Keratinocyte (primary cell): ENCODE measurements at regions not wholly inside any gene's neighbourhood (a gene's known extent, or its start where the extent isn't known, plus 50 kb on each side); places are given as distances from the start of the nearest gene placed in this dataset.

Experiments
- DNase-seq: peaks from one replicate; pipeline ENCODE4 v3.0.0-alpha.2; 2011; ENCODE audit warnings: low read depth, missing footprints, low spot score
- FAIRE-seq: peaks from 2 replicates; lab custom pipeline; 2011; peaks lifted over from hg19 to GRCh38; lab: Jason Lieb, UNC
- H2AFZ ChIP-seq: 2 replicates; pipeline ENCODE4 v1.6.0; 2012; ENCODE audit warnings: low read length, control low read depth, inconsistent platforms; ENCODE audit not compliant: control insufficient read depth
- H3K27ac ChIP-seq: 2 replicates; pipeline ENCODE4 v1.5.1; 2011; ENCODE audit warnings: low read length; ENCODE audit not compliant: control insufficient read depth, insufficient read depth
- H3K27me3 ChIP-seq: 3 replicates; pipeline ENCODE4 v1.6.0; 2011; ENCODE audit warnings: low read length; ENCODE audit not compliant: control insufficient read depth, insufficient read depth; ENCODE audit errors: extremely low read depth
- H3K36me3 ChIP-seq, 2 experiments: 2 replicates in 1 of 2; 3 replicates in 1 of 2; pipeline ENCODE4 v1.5.1; 2011; ENCODE audit warnings: low read length in 2 of 2, mild to moderate bottlenecking in 1 of 2; ENCODE audit not compliant: control insufficient read depth in 2 of 2, insufficient read depth in 2 of 2; ENCODE audit errors: extremely low read depth in 1 of 2
- H3K4me1 ChIP-seq: 3 replicates; pipeline ENCODE4 v1.5.1; 2011; ENCODE audit warnings: low read length; ENCODE audit not compliant: control insufficient read depth, insufficient read depth; ENCODE audit errors: extremely low read depth
- H3K4me2 ChIP-seq: 3 replicates; pipeline ENCODE4 v1.6.0; 2011; ENCODE audit warnings: low read depth, low read length; ENCODE audit not compliant: control insufficient read depth, insufficient read depth; ENCODE audit errors: extremely low read depth
- H3K4me3 ChIP-seq, 3 experiments: fragments of 200-600 bp in 1 of 3; sonication (generic) in 1 of 3; 2 replicates in 2 of 3; 3 replicates in 1 of 3; pipeline ENCODE4 v1.5.1; 2011 to 2016; ENCODE audit warnings: low read length in 3 of 3, mild to moderate bottlenecking in 3 of 3, control low read depth in 2 of 3, inconsistent platforms in 1 of 3, low read depth in 1 of 3, mixed read lengths in 1 of 3, mixed run types in 1 of 3, moderate library complexity in 1 of 3; ENCODE audit not compliant: control insufficient read depth in 2 of 3, insufficient read depth in 2 of 3; ENCODE audit errors: extremely low read depth in 1 of 3
- H3K79me2 ChIP-seq: 2 replicates; pipeline ENCODE4 v1.6.0; 2012; ENCODE audit warnings: low read length; ENCODE audit not compliant: control insufficient read depth, insufficient read depth
- H3K9ac ChIP-seq: 3 replicates; pipeline ENCODE4 v1.6.0; 2011; ENCODE audit warnings: low read length; ENCODE audit not compliant: control insufficient read depth, insufficient read depth; ENCODE audit errors: extremely low read depth
- H3K9me1 ChIP-seq: 3 replicates; pipeline ENCODE4 v1.6.0; 2011; ENCODE audit warnings: low read length; ENCODE audit not compliant: control insufficient read depth, insufficient read depth; ENCODE audit errors: extremely low read depth
- H3K9me3 ChIP-seq: 2 replicates; pipeline ENCODE4 v1.5.1; 2012; ENCODE audit warnings: low read depth, low read length; ENCODE audit not compliant: control insufficient read depth
- H4K20me1 ChIP-seq: 3 replicates; pipeline ENCODE4 v1.6.0; 2011; ENCODE audit warnings: low read length; ENCODE audit not compliant: control insufficient read depth, insufficient read depth; ENCODE audit errors: extremely low read depth
- CTCF ChIP-seq, 3 experiments: IDR thresholded peaks in 1 of 3; conservative IDR thresholded peaks in 1 of 3; optimal IDR thresholded peaks in 1 of 3; 2 replicates in 2 of 3; 3 replicates in 1 of 3; pipeline versions ENCODE3 to v1.5.1; 2011; ENCODE audit warnings: low read length in 3 of 3, mild to moderate bottlenecking in 3 of 3, moderate library complexity in 2 of 3, control low read depth in 1 of 3, inconsistent platforms in 1 of 3; ENCODE audit not compliant: insufficient read depth in 2 of 3; ENCODE audit errors: extremely low read depth in 1 of 3
- EZH2 ChIP-seq: IDR thresholded peaks from one replicate; pipeline ENCODE4 v1.6.1; 2012; ENCODE audit warnings: inconsistent platforms, mild to moderate bottlenecking, low read length, moderate library complexity
- dilution Hi-C: fragments of 300-500 bp; cut with MboI; formaldehyde crosslinking; loops from one replicate; pipeline ENCODE4 v1.7.0; 2020; ENCODE audit warnings: low sequenced_read_pairs; ENCODE audit not compliant: extremely low pct_ligation_motif_present

DNA sequence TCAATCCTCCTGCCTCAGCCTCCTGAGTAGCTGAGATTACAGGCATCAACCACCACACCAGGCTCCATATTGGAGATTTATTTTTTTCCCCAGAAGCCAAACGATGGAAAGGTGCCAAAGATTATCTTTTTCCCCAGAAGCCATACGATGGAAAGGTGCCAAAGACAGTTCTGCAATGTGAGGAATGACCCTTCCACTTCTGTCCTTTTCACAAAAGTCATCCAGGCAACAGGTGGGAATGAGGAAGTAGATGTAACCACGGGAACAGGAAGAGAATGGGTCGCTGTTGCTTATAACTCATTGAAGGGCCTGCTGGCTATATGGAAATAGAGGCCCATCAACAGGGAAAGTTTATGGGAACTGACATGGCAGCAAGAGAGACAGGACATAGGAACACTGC, 233.7 kb upstream of the MSX2 start:
- DNase-seq, result no peak
- Histone ChIP-seq H3K4me2 (no peak overlapping the region), H3K36me3 (no peaks in the 10 kb centered on the region), H3K4me3 (no peak overlapping the region), H3K79me2 (no peaks in the 10 kb centered on the region), H3K9me1 (no peaks in the 10 kb centered on the region), H3K9ac (no peak overlapping the region), H4K20me1 (no peaks in the 10 kb centered on the region), H3K9me3 (no peaks in the 10 kb centered on the region), H3K4me1 (no peaks in the 10 kb centered on the region), H2AFZ (no peak overlapping the region), H3K27ac (no peak overlapping the region), H3K27me3 (no peaks in the 10 kb centered on the region)
- no peak for FAIRE-seq
- dilution Hi-C loops, result no loop called here
- TF ChIP-seq CTCF (optimal IDR thresholded peaks at IDR 0.05 in 1 of 3, IDR thresholded peaks at IDR 0.05 in 1 of 3, conservative IDR thresholded peaks at IDR 0.05 in 1 of 3; ENCODE audit: extremely low read depth in 1 of 3, insufficient read depth in 2 of 3, low read length in 3 of 3), result no peak
- TF ChIP-seq EZH2, result no peak

GRCh38 chr5:174491265-174491664, 233.1 kb upstream of the MSX2 start:
- no peaks in the 10 kb centered on the region for H3K9me1 ChIP-seq
- no peak for DNase-seq
- no peaks in the 10 kb centered on the region for H3K27me3 ChIP-seq
- H2AFZ ChIP-seq, result no peak overlapping the region
- no peak overlapping the region for H3K27ac ChIP-seq
- no peak overlapping the region for H3K9ac ChIP-seq
- H3K9me3 ChIP-seq, result no peaks in the 10 kb centered on the region
- TF ChIP-seq CTCF (optimal IDR thresholded peaks at IDR 0.05 in 1 of 3, IDR thresholded peaks at IDR 0.05 in 1 of 3, conservative IDR thresholded peaks at IDR 0.05 in 1 of 3; ENCODE audit: extremely low read depth in 1 of 3, insufficient read depth in 2 of 3, low read length in 3 of 3) (no peak), EZH2 (no peak)
- no peak overlapping the region for H3K4me3 ChIP-seq
- no peaks in the 10 kb centered on the region for H4K20me1 ChIP-seq
- no peak for FAIRE-seq
- no peaks in the 10 kb centered on the region for H3K79me2 ChIP-seq
- dilution Hi-C loops, result no loop called here
- no peaks in the 10 kb centered on the region for H3K36me3 ChIP-seq
- H3K4me2 ChIP-seq, result no peak overlapping the region
- H3K4me1 ChIP-seq, result no peaks in the 10 kb centered on the region
